Esophagus muscularis mucosa (tissue), 4 donors: ENCODE measurements at regions not wholly inside any gene's neighbourhood (a gene's known extent, or its start where the extent isn't known, plus 50 kb on each side); places are given as distances from the start of the nearest gene placed in this dataset.

Experiments
- DNase-seq: peaks from one replicate; pipeline ENCODE4 v3.0.0-alpha.2; 2017; ENCODE audit errors: extremely low spot score
- H3K27ac ChIP-seq, 4 donors: fragments of 200-600 bp; sonication (generic); replicated peaks in 1 of 4; 1 replicate in 3 of 4; 2 replicates in 1 of 4; pipeline ENCODE4 v1.5.1; 2016 to 2019; ENCODE audit warnings: mild to moderate bottlenecking in 1 of 4
- H3K27me3 ChIP-seq, 4 donors: fragments of 200-600 bp; sonication (generic); one replicate each; pipeline versions ENCODE4 v1.5.1 to v1.6.0; 2016 to 2019
- H3K36me3 ChIP-seq, 4 donors: fragments of 200-600 bp; sonication (generic); one replicate each; pipeline ENCODE4 v1.5.1; 2016 to 2019
- H3K4me1 ChIP-seq, 4 donors: fragments of 200-600 bp; sonication (generic); one replicate each; pipeline ENCODE4 v1.5.1; 2016 to 2019
- H3K4me3 ChIP-seq, 4 donors: fragments of 200-600 bp; sonication (generic); 1 replicate in 2 of 4; 2 replicates in 2 of 4; pipeline ENCODE4 v1.5.1; 2016 to 2019; ENCODE audit warnings: mild to moderate bottlenecking in 4 of 4, moderate library complexity in 1 of 4
- H3K9me3 ChIP-seq, 4 donors: fragments of 200-600 bp; sonication (generic); 1 replicate in 3 of 4; 2 replicates in 1 of 4; pipeline ENCODE4 v1.5.1; 2016 to 2019
- EP300 ChIP-seq: sonication (generic); formaldehyde crosslinking; IDR thresholded peaks from one replicate; pipeline ENCODE4 v1.6.1; 2017; ENCODE audit warnings: antibody characterized with exemption
- POLR2A ChIP-seq: fragments of 450-650 bp; IDR thresholded peaks from one replicate; pipeline ENCODE4 v1.6.1; 2017; ENCODE audit warnings: antibody characterized with exemption, moderate library complexity, mild to moderate bottlenecking, low read depth
- POLR2AphosphoS5 ChIP-seq, 2 donors: sonication (generic); formaldehyde crosslinking; IDR thresholded peaks; one replicate each; pipeline ENCODE4 v1.6.1; 2017; ENCODE audit warnings: antibody characterized with exemption in 2 of 2
- WGBS: methylation state at CpG from one replicate; pipeline ENCODE4 v1.1.5; 2018; 5-methylcytosine and 5-hydroxymethylcytosine counted together
- intact Hi-C: fragments of 100-400 bp; cut with DNase I; formaldehyde crosslinking; loops from one replicate; pipeline ENCODE4 v1.15.1; 2023
- TF ChIP-seq, protein P1 (sequence below), 3 experiments: fragments of 200-600 bp in 2 of 3; fragments of 450-650 bp in 1 of 3; sonication (generic) in 2 of 3; IDR thresholded peaks; one replicate each; pipeline ENCODE4 v1.5.1; 2017 to 2019; ENCODE audit warnings: antibody characterized with exemption in 3 of 3, mild to moderate bottlenecking in 2 of 3, moderate library complexity in 1 of 3

DNA sequence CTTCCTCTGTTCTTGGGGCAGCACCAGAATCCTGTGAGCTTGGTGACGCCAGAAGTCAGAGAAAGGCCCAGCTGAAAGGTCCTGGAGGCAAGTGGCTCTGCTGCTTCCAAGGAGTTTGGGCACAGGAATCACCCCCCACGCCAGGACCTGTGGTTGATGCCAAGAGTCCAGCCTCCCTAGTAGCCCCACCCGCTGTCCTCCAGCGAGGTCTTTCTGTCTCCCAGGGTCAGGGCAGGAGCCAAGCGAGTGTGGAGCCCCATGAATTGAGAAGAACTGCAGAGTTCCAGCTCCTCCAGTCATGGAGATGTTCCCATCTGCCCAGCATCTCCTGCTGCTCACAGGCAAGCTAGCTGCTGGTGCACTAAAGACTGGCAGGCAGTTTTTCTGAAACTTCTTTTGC lies 631.7 kb upstream of the MGMT start:
- Histone ChIP-seq H3K4me3 (no peak overlapping the region), H3K4me1 (no peaks in the 10 kb centered on the region), H3K27me3 (no peaks in the 10 kb centered on the region), H3K36me3 (no peaks in the 10 kb centered on the region), H3K27ac (no peak overlapping the region), H3K9me3 (no peaks in the 10 kb centered on the region)
- intact Hi-C loops = no loop called here
- no peak for TF ChIP-seq EP300
- TF ChIP-seq, protein P1, sequence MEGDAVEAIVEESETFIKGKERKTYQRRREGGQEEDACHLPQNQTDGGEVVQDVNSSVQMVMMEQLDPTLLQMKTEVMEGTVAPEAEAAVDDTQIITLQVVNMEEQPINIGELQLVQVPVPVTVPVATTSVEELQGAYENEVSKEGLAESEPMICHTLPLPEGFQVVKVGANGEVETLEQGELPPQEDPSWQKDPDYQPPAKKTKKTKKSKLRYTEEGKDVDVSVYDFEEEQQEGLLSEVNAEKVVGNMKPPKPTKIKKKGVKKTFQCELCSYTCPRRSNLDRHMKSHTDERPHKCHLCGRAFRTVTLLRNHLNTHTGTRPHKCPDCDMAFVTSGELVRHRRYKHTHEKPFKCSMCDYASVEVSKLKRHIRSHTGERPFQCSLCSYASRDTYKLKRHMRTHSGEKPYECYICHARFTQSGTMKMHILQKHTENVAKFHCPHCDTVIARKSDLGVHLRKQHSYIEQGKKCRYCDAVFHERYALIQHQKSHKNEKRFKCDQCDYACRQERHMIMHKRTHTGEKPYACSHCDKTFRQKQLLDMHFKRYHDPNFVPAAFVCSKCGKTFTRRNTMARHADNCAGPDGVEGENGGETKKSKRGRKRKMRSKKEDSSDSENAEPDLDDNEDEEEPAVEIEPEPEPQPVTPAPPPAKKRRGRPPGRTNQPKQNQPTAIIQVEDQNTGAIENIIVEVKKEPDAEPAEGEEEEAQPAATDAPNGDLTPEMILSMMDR (IDR thresholded peaks at IDR 0.05) = no peak
- peak; percentile 80 for DNase-seq
- 81% methylated on average over 5 of the region's 5 CpGs for WGBS

DNA sequence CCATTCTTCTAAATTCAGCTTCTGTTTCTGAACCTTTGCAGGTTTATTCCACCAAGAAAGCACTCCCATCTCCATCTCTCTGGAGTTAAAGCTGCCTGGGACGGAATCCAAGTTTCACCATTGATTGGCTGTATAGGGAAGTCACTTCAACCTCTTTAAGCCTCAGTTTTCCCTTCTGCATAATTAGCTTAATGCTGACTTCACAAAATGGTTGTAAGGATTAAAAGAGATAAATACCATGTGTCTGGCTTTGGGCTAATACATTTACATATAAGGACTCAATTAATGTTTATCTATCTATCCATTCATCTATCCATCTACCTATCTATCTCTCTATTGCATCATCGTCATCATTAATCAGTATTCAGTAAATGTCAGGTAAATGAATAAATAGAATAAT lies 629.6 kb upstream of the MGMT start:
- Histone ChIP-seq H3K4me1 (no peaks in the 10 kb centered on the region), H3K9me3 (no peaks in the 10 kb centered on the region), H3K36me3 (no peaks in the 10 kb centered on the region), H3K4me3 (no peak overlapping the region), H3K27ac (no peak overlapping the region), H3K27me3 (no peaks in the 10 kb centered on the region)
- intact Hi-C loops = no loop called here
- WGBS = 95% methylated on average over 2 of the region's 2 CpGs
- DNase-seq = no peak
- TF ChIP-seq, protein P1 (IDR thresholded peaks at IDR 0.05) = no peak
- no peak for TF ChIP-seq POLR2A
- TF ChIP-seq POLR2AphosphoS5 (IDR thresholded peaks at IDR 0.05) = no peak
- TF ChIP-seq EP300 = no peak

DNA sequence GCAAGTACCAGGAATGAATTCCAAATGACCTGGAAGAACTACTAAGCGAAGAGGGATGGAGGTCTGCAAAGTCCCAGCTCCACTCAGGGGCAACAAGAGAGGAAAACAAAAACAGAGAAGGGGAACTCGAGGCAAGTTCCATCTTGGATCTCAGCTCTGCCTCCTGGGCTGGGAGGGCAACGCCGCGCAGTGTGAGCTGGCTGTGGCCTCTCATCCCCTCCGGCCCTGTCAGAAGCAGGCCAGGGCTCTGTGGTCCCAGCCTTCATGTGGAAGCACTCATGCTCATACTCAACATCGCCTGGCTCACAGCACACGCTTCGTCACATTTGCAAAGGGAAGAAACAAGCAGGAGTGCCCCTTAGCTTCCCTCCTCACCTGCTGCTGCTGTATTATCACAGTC lies 627.9 kb upstream of the MGMT start:
- intact Hi-C loops = no loop called here
- Histone ChIP-seq H3K9me3 (no peaks in the 10 kb centered on the region), H3K4me1 (no peaks in the 10 kb centered on the region), H3K4me3 (no peak overlapping the region), H3K36me3 (no peaks in the 10 kb centered on the region), H3K27ac (no peak overlapping the region), H3K27me3 (no peaks in the 10 kb centered on the region)
- TF ChIP-seq, protein P1 (IDR thresholded peaks at IDR 0.05) = no peak
- TF ChIP-seq POLR2A (no peak), EP300 (no peak), POLR2AphosphoS5 (IDR thresholded peaks at IDR 0.05) (no peak)
- DNase-seq = peak; percentile 55
- 93% methylated on average over 9 of the region's 9 CpGs for WGBS

DNA sequence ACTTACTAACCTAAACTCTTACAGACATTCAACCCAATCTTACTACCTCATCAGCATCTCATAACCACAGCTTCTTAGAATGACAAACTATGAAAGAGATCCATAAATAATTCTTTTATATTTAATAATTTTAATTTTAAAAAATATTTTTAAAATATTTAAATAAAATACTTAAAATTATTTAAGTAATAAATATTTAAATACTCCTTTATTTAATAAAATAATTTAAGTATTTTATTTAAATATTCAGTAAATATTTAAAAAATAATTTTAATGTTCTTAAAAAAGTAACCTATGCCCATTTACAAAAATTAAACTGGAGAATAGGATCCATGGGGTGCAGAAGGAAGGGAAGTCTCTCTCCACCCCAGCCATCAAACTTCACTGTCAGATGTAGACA lies 627.3 kb upstream of the MGMT start:
- no peaks in the 10 kb centered on the region for H3K36me3 ChIP-seq
- H3K4me3 ChIP-seq = no peak overlapping the region
- no peak for DNase-seq
- TF ChIP-seq POLR2AphosphoS5 (IDR thresholded peaks at IDR 0.05) (no peak), POLR2A (no peak), EP300 (no peak)
- TF ChIP-seq, protein P1 (IDR thresholded peaks at IDR 0.05) = no peak
- no peaks in the 10 kb centered on the region for H3K4me1 ChIP-seq
- no peaks in the 10 kb centered on the region for H3K9me3 ChIP-seq
- no peaks in the 10 kb centered on the region for H3K27me3 ChIP-seq
- intact Hi-C loops = no loop called here
- no peak overlapping the region for H3K27ac ChIP-seq

DNA sequence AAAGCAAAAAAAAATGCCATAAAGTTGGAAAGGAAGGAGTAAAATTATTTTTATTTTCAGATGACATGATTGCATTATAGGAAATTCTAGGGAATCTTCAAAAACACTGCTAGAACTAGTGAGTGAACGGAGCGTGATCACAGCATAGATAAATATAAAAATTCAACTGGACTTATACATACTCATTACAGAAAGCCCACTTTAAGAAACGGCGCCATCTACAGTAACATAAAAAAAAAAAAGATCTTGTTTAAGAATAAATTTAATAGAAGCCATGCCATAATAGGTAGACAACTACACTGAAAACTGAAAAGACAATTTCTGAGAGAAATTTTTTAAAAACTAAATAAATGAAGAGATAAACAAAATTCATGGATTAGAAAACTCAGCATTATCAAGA lies 623.1 kb upstream of the MGMT start:
- TF ChIP-seq, protein P1 (IDR thresholded peaks at IDR 0.05) = no peak
- TF ChIP-seq POLR2A = no peak
- TF ChIP-seq POLR2AphosphoS5 (IDR thresholded peaks at IDR 0.05) = no peak
- no peak for TF ChIP-seq EP300
- Histone ChIP-seq H3K27ac (no peak overlapping the region), H3K27me3 (no peaks in the 10 kb centered on the region), H3K36me3 (no peaks in the 10 kb centered on the region), H3K9me3 (no peaks in the 10 kb centered on the region), H3K4me1 (peaks cover 0 to 9% (median 2%) of the 10 kb centered on the region in 4 donors), H3K4me3 (no peak overlapping the region)
- 39% methylated on average over 4 of the region's 4 CpGs for WGBS
- no peak for DNase-seq
- intact Hi-C loops = no loop called here
